Right kidney (tissue), 1 donor: ENCODE measurements at regions not wholly inside any gene's neighbourhood (a gene's known extent, or its start where the extent isn't known, plus 50 kb on each side); places are given as distances from the start of the nearest gene placed in this dataset.
A peak's percentile ranks its signal among the peaks of the same experiment; 100 is the strongest.
"Not testable (repeated sequence)": the region's sequence is repeated elsewhere in the genome, so short reads cannot be mapped to it uniquely, and the experiment has no call there.

ENCODE experiments used
- DNase-seq: peaks from one replicate; pipeline ENCODE4 v3.0.0-alpha.2; 2016

DNA sequence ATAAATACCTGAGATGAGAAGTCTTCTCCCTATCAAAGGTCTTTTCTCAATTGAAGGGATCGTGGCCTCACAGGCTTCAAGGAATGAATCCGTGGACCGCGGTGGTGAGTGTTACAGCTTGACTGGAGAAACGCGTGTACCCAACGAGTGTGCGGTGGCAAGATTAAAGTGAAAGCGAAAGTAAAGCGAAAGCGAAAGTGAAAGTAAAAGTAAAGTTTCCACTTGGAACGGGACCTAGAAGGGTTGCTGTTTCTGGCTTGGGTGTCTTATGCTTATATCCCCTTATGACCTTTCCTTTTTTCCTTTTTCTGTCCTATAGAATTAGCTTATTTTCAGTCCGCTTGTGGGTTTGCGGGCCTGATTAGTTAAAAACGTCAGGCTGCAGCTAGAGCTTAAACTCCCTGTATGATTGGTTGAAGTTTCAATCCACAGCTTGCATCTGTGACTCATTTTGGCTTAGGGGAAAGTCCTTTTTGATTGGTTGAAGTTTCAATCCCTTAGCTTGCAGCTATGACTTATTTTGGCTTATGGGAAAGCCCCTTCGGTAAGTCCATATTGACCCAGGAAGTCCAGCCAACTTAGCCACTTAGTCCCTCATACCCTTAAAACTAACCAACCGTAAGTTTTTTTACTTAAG, 924.3 kb upstream of the CDH10 start:
- no peak for DNase-seq

DNA sequence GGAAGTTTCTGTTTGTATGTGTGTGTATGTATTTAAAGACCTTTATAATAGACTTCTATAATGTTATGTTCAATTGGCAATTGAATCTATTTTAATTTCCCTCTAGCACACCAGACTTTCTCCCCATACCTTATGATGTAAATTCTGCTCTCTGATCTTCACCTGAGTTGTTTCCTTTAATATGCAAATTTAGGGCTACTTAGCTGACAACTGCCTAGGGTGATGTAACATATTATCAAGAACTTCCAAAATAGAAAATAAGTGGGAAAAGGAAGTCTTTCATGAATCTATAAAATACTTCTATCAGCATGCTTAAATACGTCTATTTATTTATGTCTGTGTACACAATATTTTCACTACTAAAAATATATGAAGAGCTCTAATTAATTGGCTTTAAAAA, 923.5 kb upstream of the CDH10 start:
- DNase-seq = no peak

DNA sequence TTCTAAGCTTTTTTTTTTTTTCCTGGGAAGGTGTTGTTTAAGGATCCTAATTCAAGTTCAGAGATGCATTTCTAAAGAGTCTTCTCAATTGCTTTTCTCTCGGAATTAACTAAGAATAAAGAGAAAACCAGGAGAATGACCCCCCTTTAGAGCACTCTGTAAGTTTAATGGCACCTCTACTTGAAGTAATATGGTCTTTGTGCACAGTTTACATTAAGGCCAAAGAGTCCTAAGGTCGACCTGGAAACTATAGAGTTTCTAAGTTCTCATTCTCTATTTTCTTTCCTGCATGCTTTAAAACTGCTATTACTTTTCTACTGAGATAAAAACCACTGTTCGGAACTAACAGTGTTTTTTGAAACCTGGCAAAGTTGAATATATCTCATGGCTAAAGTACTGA, 923.1 kb upstream of the CDH10 start:
- DNase-seq = no peak

DNA sequence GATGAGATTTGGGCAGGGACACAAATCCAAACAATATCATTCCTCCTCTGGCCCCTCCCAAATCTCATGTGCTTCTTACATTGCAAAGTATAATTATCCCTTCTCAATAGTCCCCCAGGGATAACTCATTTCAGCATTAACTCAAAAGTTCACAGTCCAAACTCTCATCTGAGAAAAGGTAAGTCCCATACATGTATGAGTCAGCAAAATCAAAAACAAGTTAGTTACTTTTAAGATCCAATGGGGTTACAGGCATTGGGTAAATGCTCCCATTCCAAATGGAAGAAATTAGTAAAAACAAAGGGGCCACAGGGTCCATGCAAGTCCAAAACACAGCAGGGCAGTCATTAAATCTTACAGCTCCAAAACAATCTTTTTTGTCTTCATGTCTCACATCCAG, 917.9 kb upstream of the CDH10 start:
- DNase-seq = no peak

DNA sequence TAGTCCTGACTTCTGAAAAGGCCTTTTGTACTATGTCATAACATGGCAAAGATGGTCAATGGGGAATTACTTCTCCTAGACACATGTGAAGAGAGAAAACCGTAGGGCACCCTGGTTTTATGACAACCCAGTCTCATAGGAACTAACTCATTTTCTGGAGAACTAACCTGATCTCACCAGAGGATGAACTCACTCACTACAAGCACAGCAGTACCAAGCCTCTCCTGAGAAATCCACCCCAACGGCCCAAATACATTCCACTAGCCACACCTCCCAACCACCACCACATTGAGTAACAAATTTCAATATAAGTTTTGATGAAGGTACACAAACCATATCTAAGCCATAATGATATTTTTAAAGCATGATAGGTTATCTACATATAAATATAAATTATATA, 909.3 kb upstream of the CDH10 start:
- DNase-seq = no peak

DNA sequence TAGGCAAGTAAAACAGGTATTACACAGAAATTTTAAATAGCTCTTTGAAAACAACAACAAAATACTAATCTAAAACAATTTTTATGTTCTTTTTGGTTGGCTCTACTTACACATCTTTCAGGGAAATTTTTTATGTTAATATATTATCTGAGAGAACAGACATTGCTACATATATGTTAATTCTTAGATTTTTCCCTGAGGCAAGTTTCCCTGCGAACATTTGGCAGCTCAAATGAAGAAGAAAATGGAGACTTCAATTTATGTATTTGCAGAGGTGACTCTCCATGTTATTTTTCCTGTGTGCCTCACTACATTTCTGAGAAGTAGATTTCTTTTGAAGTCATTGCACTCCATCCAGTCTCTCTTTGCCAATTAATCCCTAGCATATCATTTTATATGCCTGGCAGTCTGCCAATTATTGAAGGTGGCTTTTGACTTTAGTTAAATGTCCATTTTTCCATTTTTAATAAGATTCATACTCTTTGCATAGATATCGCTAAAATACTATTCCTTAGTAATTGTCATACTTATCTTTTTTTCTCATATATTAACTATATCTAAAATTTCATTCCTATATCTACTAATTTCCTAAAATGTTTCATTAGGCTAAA, 908.2 kb upstream of the CDH10 start:
- DNase-seq = no peak

DNA sequence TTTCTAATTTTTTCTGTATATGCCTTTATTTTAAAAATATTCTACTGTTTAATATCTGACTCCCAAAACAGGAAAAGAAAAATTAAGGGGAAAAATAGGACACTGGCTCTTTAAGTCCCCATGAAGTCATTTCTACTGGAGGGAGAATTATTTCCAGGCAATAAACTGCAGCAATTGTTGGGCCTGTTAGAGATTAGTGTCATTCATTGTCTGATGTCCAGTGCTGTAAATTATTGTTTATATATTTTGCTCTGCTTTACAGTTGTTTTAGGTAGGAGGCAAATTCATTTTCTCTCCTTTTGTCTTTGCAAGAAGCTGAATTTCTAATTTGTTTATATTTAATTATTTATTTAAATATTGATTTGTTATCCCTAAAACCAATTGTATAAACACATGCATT, 906.0 kb upstream of the CDH10 start:
- DNase-seq = no peak

DNA sequence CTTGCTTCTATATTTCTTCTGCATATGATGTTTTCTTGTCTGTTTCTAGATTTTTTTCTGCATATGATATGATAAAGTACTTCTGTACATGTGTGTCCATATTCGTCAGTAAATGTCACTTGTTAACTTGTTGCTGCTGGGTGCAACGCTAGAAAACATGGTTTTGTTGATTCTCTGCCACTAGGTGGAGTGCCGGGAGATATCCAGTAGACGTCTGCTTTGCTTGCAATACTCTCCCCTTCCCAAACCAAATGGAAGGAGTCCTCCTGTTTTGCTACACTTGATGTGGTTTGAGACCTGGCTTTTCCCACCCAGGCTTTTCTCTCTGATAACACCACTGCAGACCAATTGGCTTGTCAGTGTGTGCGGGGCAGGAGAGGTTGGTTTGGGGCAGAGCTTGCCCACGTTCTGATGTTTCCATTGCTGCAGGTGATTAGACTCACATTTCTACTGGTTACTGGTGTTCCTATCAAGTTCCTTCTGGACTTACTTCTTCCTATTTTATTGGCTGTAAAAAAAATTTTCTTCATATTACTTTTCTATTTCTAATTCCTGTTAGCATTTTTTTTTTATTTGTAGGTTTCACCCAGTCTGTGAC, 900.0 kb upstream of the CDH10 start:
- peak; percentile 6 for DNase-seq

DNA sequence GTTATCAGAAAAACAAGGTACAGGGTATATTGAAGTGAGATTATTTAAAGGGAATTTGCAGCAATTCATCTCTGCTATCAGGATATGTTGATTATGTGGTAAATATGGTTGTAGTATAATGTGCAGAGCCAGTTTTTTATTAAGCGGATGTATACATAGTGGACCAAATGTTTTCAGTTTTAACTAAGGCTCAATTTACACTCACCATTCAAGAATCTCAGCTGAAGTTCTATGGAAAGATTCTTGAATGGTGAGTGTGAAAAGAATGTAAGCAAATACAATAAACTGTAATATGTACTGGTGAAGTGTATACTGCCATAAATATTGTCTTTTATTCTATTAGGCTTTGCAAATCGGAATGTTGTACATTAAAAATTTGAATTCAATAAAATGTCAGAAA, 895.9 kb upstream of the CDH10 start:
- DNase-seq = no peak

DNA sequence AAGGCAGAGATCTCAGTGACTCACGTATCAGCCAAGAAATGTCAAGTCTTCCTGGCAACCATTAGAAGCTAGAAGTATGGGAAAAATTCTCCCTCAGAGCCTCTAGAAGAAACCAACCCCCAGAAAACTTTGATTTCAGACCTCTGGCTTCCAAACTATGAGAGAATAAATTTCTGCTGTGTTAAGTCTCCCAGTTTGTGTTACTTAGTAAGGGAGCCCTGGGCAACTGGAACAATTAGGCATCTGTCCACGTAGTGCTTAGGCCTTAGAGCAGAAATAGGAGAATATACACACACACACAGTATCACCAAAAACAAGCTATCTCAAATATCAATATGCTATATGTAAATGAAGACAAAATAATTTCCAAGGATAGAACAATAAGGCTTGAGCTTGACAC, 894.8 kb upstream of the CDH10 start:
- DNase-seq = no peak

DNA sequence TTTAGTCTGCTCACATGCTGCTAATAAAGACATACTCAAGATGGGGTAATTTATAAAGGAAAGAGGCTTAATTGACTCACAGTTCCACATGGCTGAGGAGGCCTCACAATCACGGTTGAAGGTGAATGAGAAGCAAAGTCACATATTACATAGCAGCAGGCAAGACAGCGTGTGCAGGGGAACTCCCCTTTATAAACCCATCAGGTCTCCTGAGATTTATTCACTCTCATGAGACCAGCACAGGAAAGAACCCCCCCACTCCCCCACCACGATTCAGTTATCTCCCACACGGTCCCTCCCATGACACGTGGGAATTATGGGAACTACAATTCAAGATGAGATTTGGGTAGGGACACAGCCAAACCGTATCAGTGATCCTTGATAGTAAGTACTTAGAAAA, 891.7 kb upstream of the CDH10 start:
- not testable (repeated sequence) for DNase-seq

DNA sequence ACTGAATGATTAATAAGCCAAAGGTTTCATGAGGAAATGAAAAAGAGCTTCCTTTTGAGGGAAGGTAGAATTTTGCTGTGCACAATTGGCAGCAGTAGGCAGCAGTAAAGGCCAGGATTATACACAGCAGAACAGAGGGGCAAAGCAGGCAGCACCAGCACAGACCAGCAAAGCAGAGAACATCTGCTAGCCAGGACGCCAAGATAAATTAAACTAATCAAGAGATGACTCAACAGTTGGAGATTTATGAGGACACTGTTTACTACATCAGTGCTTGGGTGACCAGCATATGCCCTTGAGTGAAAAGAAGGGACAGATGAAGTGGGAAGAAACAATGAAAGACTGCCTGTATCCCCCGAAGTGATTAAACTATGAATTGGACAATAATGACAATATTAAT, 871.4 kb upstream of the CDH10 start:
- DNase-seq = no peak

DNA sequence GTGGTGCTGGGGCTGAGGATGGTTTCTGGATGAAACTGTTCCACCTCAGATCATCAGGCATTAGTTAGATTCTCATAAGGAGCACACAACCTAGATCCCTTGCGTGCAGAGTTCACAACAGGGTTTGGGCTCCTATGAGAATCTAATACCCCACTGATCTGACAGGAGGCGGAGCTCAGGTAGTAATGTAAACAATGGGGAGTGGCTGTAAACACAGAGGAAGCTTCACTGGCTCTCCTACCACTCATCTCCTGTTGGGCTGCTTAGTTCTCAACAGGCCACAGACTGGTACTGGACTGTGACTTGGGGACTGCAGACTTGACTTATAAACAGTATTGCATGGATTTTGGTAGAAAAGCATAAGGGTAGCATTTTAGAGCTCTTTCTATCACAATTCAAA, 870.7 kb upstream of the CDH10 start:
- no peak for DNase-seq

DNA sequence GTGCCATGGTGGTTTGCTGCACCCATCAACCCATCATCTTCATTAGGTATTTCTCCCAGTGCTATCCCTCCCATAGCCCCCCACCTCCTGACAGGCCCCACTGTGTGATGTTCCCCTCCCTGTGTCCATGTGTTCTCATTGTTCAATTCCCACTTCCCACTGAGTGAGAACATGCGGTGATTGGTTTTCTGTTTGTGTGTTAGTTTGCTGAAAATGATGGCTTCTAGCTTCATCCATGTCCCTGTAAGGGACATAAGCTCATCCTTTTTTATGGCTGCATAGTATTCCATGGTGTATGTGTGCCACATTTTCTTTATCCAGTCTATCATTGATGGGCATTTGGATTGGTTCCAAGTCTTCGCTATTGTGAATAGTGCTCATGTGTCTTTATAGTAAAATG, 865.9 kb upstream of the CDH10 start:
- not testable (repeated sequence) for DNase-seq

DNA sequence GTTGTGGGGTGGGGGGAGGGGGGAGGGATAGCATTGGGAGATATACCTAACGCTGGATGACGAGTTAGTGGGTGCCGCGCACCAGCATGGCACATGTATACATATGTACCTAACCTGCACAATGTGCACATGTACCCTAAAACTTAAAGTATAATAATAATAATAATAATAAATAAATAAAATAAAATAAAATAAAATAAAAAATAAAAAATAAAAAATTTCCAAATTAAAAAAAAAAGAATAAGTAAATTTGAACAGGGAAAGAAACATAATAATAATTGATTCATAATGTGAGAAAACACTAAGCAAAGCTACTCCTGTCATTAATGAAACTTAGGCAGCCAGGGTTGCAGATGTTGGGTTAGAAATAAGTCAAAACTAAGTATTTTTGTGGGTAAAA, 863.2 kb upstream of the CDH10 start:
- DNase-seq = not testable (repeated sequence)

DNA sequence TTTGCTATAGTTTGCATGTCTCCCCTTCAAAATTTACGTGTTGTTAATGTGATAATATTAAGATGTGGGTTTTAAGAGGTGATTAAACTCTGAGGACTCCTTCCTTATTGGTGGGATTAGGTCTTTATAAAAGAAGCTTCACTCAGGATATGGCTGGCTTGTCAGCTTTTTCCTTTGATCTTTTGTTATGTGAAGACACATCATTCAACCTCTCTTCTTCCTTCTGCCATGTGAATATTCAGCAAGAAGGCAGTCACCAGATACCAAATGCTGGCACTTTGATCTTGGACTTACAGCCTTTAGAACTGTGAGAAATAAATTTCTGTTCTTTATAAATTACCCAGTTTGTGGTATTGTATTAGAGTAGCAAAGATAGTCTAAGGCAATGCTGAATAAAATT, 855.9 kb upstream of the CDH10 start:
- DNase-seq = no peak

DNA sequence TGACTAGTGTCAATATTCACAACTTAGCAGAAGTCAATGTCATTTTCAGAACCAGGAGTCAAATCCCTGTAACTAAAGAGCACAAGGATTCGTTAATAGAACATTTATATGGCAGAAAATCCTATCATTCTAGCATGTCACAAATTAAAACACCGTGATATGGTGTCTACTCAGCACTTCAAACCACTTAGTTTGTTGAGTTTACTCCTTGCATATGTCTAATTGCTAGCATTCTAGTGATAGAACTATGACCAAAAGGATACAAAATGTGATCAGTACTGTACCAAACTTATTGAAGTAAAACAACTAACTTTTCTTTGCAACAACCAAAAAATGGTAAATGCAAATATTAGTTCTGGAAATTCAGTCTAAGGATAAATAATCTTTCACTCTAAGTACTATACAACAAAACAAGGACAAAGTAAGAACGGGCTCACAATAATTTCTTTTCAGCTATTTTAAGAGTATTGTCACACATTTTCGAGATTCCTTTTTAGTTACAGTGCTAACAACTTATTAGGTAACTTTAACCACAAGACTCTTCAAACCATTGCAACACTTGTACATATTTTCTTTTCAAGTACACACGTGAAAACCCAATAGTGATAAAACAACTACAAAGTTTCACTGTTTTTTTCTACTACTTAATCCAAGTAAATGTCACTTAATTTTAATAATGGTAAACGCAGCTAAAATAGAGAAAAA, 845.2 kb upstream of the CDH10 start:
- no peak for DNase-seq

DNA sequence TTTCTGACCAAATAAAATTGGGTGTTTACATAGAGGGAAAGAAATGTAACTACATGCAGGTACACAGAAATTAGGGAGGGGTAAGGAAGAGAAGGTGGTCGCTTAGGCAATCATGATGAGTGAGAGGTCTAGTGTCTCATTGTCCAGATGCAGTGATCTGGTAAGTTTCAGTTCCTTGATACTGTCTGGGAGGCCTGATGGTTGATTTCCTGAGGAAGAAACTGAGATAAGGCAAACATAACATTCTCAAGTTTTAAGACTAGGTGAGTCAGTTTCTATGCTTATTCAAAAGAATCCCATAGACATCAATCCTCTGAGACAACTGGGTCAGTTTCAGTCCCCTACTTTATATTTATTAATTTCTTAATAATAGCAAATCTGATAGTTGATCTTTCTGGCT, 843.3 kb upstream of the CDH10 start:
- no peak for DNase-seq

DNA sequence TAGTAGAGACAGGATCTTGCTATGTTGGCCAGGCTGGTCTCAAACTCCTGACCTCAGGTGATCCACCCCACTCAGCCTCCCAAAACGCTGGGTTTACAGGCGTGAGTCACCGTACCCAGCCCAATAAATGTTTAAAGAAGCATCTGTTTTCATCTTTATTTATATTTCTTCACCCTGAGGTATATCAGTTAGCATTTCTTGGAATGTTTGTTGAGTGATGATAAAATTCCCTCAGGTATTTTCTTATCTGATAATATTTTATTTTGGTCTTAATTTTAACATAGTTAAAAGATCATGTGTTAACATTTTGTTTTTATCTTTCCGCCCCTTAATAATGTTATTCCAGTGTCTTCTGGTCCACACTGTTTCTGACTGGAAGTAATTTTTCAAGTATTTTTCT, 839.6 kb upstream of the CDH10 start:
- no peak for DNase-seq

DNA sequence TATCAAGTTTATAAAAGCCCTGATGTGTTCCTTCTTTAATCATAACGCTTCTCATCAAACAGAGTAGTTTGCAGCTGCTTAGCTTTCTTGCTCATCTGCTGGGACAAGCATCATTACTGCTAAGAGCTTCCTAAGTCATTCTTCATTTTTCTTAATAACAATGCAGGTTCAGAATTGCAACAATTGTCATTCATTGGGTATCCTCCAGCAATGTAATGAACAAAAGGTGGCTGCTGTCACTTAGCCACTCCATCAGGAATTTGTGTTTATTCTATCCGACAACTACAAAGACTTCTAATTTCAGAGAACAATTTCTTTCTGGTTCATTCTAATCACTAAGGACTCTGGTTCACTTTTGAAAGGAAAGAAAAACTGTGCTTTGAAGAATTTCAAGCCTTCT, 836.7 kb upstream of the CDH10 start:
- DNase-seq = no peak

DNA sequence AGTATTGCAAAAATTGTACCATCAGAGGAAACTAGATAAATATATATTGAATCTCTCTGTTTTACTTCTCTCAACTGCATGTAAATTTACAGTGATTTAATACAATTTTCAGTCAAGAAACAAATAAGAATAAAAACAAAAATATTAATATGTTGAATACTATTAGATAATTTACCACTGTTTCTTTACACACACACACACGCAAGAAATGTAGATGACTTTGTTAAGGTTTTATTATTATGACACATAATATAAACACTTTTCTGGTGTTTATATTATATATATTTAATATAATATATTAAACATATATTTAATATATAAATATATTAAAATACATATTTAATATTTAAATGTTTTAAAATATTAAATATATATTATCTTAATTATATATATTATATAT, 814.3 kb upstream of the CDH10 start:
- no peak for DNase-seq

DNA sequence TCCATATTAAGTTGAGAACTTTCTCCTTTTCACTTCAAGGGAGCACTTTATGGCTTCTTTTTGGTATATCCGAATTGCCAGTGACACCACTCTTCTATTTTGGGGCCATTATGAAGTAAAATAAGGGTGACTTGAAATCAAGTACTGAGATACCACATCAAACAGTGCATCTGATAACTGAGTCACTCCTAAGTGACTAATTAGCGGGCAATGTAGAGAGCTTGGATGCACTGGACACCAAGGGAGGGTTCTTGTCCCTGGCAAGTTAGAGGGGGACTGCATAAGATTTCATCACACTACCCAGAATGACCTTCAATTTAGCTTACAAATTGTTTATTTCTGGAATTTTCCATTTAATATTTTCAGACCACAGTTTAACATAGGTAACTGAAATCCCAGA, 813.9 kb upstream of the CDH10 start:
- DNase-seq = no peak

DNA sequence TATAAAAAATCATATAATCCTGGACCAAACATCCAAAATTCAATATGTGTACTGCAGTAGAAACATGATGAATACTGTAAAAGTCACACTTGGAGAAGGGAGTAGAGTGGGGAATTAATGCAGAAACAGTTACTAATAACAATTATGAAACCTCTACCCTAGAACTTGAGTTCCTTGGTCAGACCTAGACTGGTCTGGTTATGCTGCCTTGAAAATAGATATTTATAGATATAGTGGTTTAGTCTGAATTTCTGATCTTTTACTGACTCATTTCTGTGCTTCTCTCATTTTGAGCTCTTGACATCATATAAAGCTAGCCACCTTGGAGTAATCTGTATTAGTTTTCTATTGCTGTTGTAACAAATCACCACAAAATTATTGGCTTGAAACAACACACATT, 808.7 kb upstream of the CDH10 start:
- DNase-seq = no peak

DNA sequence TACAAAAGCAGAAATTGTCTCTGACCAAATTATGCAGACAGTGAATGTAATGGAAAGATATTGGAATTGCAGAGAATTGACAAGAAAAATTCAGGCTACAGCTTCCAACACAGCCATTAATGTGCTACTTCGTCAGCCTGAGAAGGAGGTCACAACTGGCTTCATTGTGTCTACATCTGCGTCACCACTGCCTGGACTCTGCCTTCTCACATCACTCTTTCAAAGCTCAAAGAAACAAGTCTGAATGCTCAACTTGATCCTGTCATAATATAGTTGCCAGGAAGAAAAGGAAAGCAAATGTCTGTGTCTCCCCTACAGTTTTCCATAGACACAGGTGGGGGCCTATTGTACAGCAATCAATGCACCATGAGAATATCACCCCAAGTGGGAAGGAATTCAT, 806.5 kb upstream of the CDH10 start:
- DNase-seq = no peak
